Kidney epithelial cell (primary cell): ENCODE measurements at regions not wholly inside any gene's neighbourhood (a gene's known extent, or its start where the extent isn't known, plus 50 kb on each side); places are given as distances from the start of the nearest gene placed in this dataset.

Experiments
- DNase-seq: peaks from one replicate; pipeline ENCODE4 v3.0.0-alpha.2; 2010; ENCODE audit warnings: low read depth
- H3K27me3 ChIP-seq: 2 replicates; pipeline ENCODE4 v1.6.0; 2011; ENCODE audit warnings: low read length; ENCODE audit not compliant: control insufficient read depth, insufficient read depth
- H3K36me3 ChIP-seq: 2 replicates; pipeline ENCODE4 v1.5.1; 2011; ENCODE audit warnings: low read length; ENCODE audit not compliant: control insufficient read depth, insufficient read depth
- H3K4me3 ChIP-seq: 2 replicates; pipeline ENCODE4 v1.5.1; 2011; ENCODE audit warnings: low read depth, mild to moderate bottlenecking, control low read depth, low read length
- CTCF ChIP-seq: IDR thresholded peaks from 2 replicates; pipeline ENCODE4 v1.5.1; 2011; ENCODE audit warnings: mild to moderate bottlenecking, moderate library complexity, low read length, control low read depth, inconsistent platforms; ENCODE audit not compliant: insufficient read depth, poor library complexity, severe bottlenecking

GRCh38 chr9:115396071-115396529 is 278.1 kb upstream of the TNC start:
- H3K27me3 ChIP-seq = no peaks in the 10 kb centered on the region
- H3K4me3 ChIP-seq = no peak overlapping the region
- DNase-seq = no peak
- no peaks in the 10 kb centered on the region for H3K36me3 ChIP-seq
- TF ChIP-seq CTCF = no peak

GRCh38 chr9:115397591-115398312 is 279.8 kb upstream of the TNC start:
- H3K4me3 ChIP-seq = no peak overlapping the region
- no peaks in the 10 kb centered on the region for H3K27me3 ChIP-seq
- TF ChIP-seq CTCF = no peak
- no peak for DNase-seq
- no peaks in the 10 kb centered on the region for H3K36me3 ChIP-seq

- Histone ChIP-seq H3K4me3 (no peak overlapping the region), H3K36me3 (no peaks in the 10 kb centered on the region), H3K27me3 (no peaks in the 10 kb centered on the region)
- no peak for TF ChIP-seq CTCF
- no peak for DNase-seq
These were observed 280.3 kb upstream of the TNC start for GRCh38 chr9:115398313-115398650.

GRCh38 chr9:115398996-115399395 is 281.0 kb upstream of the TNC start:
- no peak for TF ChIP-seq CTCF
- Histone ChIP-seq H3K4me3 (no peak overlapping the region), H3K36me3 (no peaks in the 10 kb centered on the region), H3K27me3 (no peaks in the 10 kb centered on the region)
- no peak for DNase-seq

- no peaks in the 10 kb centered on the region for H3K36me3 ChIP-seq
- no peak for TF ChIP-seq CTCF
- H3K4me3 ChIP-seq = no peak overlapping the region
- DNase-seq = peak; percentile 79
- no peaks in the 10 kb centered on the region for H3K27me3 ChIP-seq
These were observed 282.8 kb upstream of the TNC start for GRCh38 chr9:115400796-115401195.

GRCh38 chr9:115401756-115402327 is 283.9 kb upstream of the TNC start:
- DNase-seq = no peak
- TF ChIP-seq CTCF = no peak
- H3K27me3 ChIP-seq = no peaks in the 10 kb centered on the region
- no peak overlapping the region for H3K4me3 ChIP-seq
- no peaks in the 10 kb centered on the region for H3K36me3 ChIP-seq
